Prostate gland (tissue), 2 donors: ENCODE measurements at regions not wholly inside any gene's neighbourhood (a gene's known extent, or its start where the extent isn't known, plus 50 kb on each side); places are given as distances from the start of the nearest gene placed in this dataset.

Experiments
- DNase-seq: peaks from one replicate; pipeline ENCODE4 v3.0.0-alpha.2; 2019; ENCODE audit warnings: low spot score
- H3K27ac ChIP-seq, 2 donors: fragments of 200-600 bp; sonication (generic); 2 replicates each; pipeline ENCODE4 v1.5.1; 2017 to 2019
- H3K27me3 ChIP-seq: fragments of 200-600 bp; sonication (generic); replicated peaks from 2 replicates; pipeline ENCODE4 v1.5.1; 2019; ENCODE audit not compliant: insufficient read depth
- H3K36me3 ChIP-seq, 2 donors: fragments of 200-600 bp; sonication (generic); 1 replicate in 1 of 2; 2 replicates in 1 of 2; pipeline versions ENCODE4 v1.5.1 to v1.8.1; 2017 to 2019
- H3K4me1 ChIP-seq: fragments of 200-600 bp; sonication (generic); replicated peaks from 2 replicates; pipeline ENCODE4 v1.5.1; 2019
- H3K4me3 ChIP-seq, 2 donors: fragments of 200-600 bp; sonication (generic); 2 replicates each; pipeline ENCODE4 v1.5.1; 2017 to 2019
- H3K9me3 ChIP-seq: fragments of 200-600 bp; sonication (generic); 2 replicates; pipeline ENCODE4 v1.5.1; 2017
- POLR2A ChIP-seq: fragments of 450-650 bp; IDR thresholded peaks from one replicate; pipeline ENCODE4 v1.6.1; 2016; ENCODE audit warnings: antibody characterized with exemption, mild to moderate bottlenecking
- POLR2AphosphoS5 ChIP-seq: sonication (generic); formaldehyde crosslinking; IDR thresholded peaks from one replicate; pipeline ENCODE4 v1.6.1; 2017; ENCODE audit warnings: antibody characterized with exemption
- WGBS: methylation state at CpG from one replicate; pipeline ENCODE4 v1.1.5; 2018; 5-methylcytosine and 5-hydroxymethylcytosine counted together
- intact Hi-C: fragments of 100-400 bp; cut with DNase I; formaldehyde crosslinking; loops from one replicate; pipeline ENCODE4 v1.14.2; 2022
- TF ChIP-seq, protein P1 (sequence below), 4 experiments: fragments of 200-600 bp in 2 of 4; fragments of 450-650 bp in 2 of 4; sonication (generic) in 2 of 4; IDR thresholded peaks; 1 replicate in 3 of 4; 2 replicates in 1 of 4; pipeline ENCODE4 v1.5.1; 2016 to 2019; ENCODE audit warnings: antibody characterized with exemption in 4 of 4, mild to moderate bottlenecking in 2 of 4, moderate library complexity in 2 of 4

DNA sequence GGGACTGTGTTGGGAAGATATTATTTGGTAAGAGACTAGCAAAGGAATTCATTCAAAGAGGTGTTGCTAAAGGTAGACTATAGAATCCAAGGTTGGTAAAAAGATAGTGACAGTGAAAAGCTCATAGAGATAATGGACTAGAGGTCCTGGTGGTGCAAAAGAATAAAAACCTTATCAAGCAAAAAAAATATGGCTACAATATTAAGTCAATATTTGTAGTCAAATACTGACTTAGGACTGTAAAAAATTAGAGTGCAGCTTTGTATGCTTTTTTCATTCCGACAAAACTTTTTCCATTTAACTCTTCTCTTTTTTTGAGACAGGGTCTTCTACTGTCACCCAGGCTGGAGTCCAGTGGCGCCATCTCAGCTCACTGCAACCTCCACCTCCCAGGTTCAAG lies 444.0 kb upstream of the AGTR1 start:
- H3K27me3 ChIP-seq = no peaks in the 10 kb centered on the region
- no peak overlapping the region for H3K27ac ChIP-seq
- H3K36me3 ChIP-seq = no peaks in the 10 kb centered on the region
- WGBS = 83% methylated on average over 2 of the region's 2 CpGs
- no peak overlapping the region for H3K4me3 ChIP-seq
- H3K4me1 ChIP-seq = no peaks in the 10 kb centered on the region
- no peaks in the 10 kb centered on the region for H3K9me3 ChIP-seq
- TF ChIP-seq, protein P1, sequence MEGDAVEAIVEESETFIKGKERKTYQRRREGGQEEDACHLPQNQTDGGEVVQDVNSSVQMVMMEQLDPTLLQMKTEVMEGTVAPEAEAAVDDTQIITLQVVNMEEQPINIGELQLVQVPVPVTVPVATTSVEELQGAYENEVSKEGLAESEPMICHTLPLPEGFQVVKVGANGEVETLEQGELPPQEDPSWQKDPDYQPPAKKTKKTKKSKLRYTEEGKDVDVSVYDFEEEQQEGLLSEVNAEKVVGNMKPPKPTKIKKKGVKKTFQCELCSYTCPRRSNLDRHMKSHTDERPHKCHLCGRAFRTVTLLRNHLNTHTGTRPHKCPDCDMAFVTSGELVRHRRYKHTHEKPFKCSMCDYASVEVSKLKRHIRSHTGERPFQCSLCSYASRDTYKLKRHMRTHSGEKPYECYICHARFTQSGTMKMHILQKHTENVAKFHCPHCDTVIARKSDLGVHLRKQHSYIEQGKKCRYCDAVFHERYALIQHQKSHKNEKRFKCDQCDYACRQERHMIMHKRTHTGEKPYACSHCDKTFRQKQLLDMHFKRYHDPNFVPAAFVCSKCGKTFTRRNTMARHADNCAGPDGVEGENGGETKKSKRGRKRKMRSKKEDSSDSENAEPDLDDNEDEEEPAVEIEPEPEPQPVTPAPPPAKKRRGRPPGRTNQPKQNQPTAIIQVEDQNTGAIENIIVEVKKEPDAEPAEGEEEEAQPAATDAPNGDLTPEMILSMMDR (IDR thresholded peaks at IDR 0.05) = no peak
- TF ChIP-seq POLR2A (no peak), POLR2AphosphoS5 (no peak)
- DNase-seq = no peak
- intact Hi-C loops = no loop called here

DNA sequence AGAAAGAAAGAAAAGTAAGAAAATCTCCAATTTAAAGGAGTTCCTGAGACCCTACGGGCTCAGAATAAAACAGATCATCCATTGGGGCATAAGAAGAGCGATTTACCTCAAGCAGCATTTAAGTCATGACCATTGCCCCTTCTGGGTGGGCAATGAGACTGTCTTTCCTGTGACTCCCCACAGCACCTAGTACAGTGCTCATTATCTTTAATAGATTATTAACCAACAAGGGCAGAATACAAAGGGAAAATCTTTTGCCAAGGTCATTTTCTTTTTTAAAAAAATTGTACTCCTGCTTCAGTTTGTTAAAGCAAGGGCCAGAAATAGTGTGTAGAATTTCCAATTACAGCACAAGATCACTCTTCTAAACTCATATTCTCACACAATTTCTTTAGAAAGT lies 443.3 kb upstream of the AGTR1 start:
- Histone ChIP-seq H3K4me1 (no peaks in the 10 kb centered on the region), H3K4me3 (no peak overlapping the region), H3K9me3 (no peaks in the 10 kb centered on the region), H3K27ac (no peak overlapping the region), H3K27me3 (no peaks in the 10 kb centered on the region), H3K36me3 (no peaks in the 10 kb centered on the region)
- TF ChIP-seq POLR2A (no peak), POLR2AphosphoS5 (no peak)
- TF ChIP-seq, protein P1 (IDR thresholded peaks at IDR 0.05) = no peak
- intact Hi-C loops = no loop called here
- WGBS = 89% methylated on average over 2 of the region's 2 CpGs
- DNase-seq = no peak

DNA sequence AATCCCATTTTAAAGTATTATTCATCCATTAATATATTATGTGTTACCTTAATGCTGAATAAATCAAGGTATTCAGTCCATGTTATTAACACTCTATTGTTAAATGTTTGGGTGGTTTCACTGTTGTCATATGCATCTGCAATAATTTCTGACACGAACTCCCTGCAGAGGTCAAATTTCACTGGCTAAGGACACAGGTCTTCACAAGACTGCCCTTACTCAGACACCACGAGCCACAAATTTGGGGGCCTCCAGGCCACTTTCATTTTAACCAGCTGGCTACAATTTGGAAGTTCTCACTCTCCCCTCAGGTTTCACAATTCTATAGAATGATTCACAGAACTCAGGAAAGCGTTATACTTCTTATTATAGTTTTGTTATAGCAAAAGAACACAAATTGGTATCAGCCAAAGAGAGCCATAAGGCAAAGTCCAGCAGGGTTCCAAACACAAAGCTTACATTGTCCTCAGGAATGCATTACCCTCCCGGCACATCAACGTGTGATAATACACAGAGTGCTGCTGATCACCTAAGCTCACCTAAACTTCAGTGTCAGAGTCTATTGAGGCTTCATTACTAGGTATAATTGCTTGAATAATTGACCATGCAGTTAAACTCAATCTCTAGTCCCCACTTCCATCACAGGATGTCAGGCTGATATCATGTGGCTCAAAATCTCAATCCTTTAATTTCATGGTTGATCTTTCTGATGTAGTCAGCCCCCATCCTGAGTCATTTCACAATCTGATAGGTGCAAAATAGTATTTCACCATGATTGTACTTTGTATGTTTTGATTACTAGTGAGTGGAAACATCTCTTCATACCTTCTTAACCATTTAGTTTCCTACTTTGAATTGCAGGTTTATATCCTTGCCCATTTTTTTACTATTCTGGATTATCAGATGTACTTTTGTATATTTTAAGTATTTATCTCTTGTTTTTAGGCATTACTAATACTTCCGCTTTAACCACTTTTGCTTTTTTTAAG lies 441.4 kb upstream of the AGTR1 start:
- intact Hi-C loops = no loop called here
- no peaks in the 10 kb centered on the region for H3K4me1 ChIP-seq
- 64% methylated on average over 6 of the region's 6 CpGs for WGBS
- H3K4me3 ChIP-seq = no peak overlapping the region
- no peaks in the 10 kb centered on the region for H3K27me3 ChIP-seq
- H3K27ac ChIP-seq = no peak overlapping the region
- DNase-seq = no peak
- no peaks in the 10 kb centered on the region for H3K9me3 ChIP-seq
- TF ChIP-seq, protein P1 (IDR thresholded peaks at IDR 0.05) = no peak
- TF ChIP-seq POLR2AphosphoS5 = no peak
- no peak for TF ChIP-seq POLR2A
- no peaks in the 10 kb centered on the region for H3K36me3 ChIP-seq

DNA sequence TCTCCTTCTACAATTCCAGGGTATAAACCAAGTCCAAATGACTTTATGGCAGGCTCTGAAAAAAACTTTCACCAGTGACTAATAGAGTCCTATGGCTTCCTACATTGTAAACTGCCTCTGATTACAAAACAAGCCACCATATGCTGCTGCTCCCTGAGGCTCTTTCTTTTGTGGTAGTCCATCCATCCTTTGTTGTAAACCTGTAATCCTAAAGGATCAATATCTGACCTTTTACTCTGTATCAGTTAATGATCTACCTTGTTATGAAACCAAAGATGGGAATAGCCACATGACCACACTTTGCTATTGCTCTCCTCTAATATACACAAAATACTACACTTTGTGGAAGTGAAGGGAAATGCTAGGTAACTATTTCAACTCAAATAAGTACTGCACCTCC lies 434.7 kb upstream of the AGTR1 start:
- TF ChIP-seq, protein P1 (IDR thresholded peaks at IDR 0.05) = no peak
- TF ChIP-seq POLR2AphosphoS5 = no peak
- TF ChIP-seq POLR2A = no peak
- intact Hi-C loops = no loop called here
- H3K4me3 ChIP-seq = no peak overlapping the region
- H3K9me3 ChIP-seq = no peaks in the 10 kb centered on the region
- no peaks in the 10 kb centered on the region for H3K27me3 ChIP-seq
- H3K4me1 ChIP-seq = no peaks in the 10 kb centered on the region
- no peak overlapping the region for H3K27ac ChIP-seq
- H3K36me3 ChIP-seq = no peaks in the 10 kb centered on the region
- no peak for DNase-seq

DNA sequence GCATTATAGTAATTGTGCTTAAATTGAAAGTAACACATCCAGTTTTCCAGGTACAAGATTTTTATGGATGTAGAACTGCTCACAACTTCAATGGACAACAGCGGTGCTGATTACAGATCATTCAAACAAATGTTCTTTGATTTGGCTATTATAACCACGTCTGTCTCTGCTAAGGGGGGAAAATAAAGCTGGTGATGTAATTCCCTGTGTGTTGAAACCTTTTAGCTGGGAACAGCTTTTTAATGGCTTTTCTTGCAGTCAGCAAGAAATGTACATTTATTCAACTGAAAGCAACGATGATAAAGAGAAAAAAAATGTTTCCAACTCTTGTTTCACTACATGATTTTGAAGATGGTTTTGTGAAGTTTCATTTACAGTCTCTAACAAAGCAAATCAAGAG lies 431.9 kb upstream of the AGTR1 start:
- intact Hi-C loops = no loop called here
- H3K4me3 ChIP-seq = no peak overlapping the region
- DNase-seq = no peak
- no peaks in the 10 kb centered on the region for H3K36me3 ChIP-seq
- H3K4me1 ChIP-seq = no peaks in the 10 kb centered on the region
- 33% methylated on average over 3 of the region's 3 CpGs for WGBS
- H3K27me3 ChIP-seq = no peaks in the 10 kb centered on the region
- no peaks in the 10 kb centered on the region for H3K9me3 ChIP-seq
- TF ChIP-seq, protein P1 (IDR thresholded peaks at IDR 0.05) = no peak
- H3K27ac ChIP-seq = no peak overlapping the region
